GM10248 (cell line): ENCODE measurements at regions not wholly inside any gene's neighbourhood (a gene's known extent, or its start where the extent isn't known, plus 50 kb on each side); places are given as distances from the start of the nearest gene placed in this dataset.

Experiments used
- CTCF ChIA-PET: fragments of 300-600 bp; sonication (Branson Sonifier 250); formaldehyde crosslinking; extraction: SDS; loops from one replicate; lab custom pipeline; 2021; ENCODE audit warnings: antibody characterized with exemption; lab: Yijun Ruan, JAX
- POLR2A ChIA-PET: fragments of 350-650 bp; sonication (Branson Sonifier 250); formaldehyde crosslinking; extraction: SDS; loops from one replicate; lab custom pipeline; 2020; ENCODE audit warnings: antibody characterized with exemption; lab: Yijun Ruan, JAX
- DNase-seq: peaks from one replicate; pipeline ENCODE4 v3.0.0; 2012; ENCODE audit errors: extremely low spot score
- TF ChIP-seq, protein P1 (sequence below): IDR thresholded peaks from 2 replicates; pipeline ENCODE4 v1.5.1; 2012; ENCODE audit warnings: mild to moderate bottlenecking, low read depth; ENCODE audit errors: extremely low read depth, missing control alignments, control extremely low read depth

DNA sequence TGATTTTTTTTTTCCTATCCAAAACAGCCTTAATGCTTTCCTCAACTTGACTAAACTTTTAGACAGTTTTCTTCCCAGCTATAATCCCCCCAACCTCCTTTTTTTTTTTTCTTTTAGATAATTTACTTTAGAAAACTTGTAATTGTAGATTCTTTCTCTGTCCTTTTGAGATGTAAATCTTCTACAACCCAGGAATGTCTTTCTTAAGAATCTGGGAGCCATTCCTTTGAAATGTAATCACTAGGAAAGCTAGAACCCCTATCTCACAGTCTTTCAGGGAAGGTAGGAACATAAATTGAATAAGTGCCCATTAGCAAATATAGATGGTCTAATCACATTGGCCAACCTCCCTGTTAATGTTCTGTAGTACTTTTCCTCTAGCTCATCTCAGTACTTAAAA lies 285.4 kb downstream of the NUP35 start:
- TF ChIP-seq, protein P1, sequence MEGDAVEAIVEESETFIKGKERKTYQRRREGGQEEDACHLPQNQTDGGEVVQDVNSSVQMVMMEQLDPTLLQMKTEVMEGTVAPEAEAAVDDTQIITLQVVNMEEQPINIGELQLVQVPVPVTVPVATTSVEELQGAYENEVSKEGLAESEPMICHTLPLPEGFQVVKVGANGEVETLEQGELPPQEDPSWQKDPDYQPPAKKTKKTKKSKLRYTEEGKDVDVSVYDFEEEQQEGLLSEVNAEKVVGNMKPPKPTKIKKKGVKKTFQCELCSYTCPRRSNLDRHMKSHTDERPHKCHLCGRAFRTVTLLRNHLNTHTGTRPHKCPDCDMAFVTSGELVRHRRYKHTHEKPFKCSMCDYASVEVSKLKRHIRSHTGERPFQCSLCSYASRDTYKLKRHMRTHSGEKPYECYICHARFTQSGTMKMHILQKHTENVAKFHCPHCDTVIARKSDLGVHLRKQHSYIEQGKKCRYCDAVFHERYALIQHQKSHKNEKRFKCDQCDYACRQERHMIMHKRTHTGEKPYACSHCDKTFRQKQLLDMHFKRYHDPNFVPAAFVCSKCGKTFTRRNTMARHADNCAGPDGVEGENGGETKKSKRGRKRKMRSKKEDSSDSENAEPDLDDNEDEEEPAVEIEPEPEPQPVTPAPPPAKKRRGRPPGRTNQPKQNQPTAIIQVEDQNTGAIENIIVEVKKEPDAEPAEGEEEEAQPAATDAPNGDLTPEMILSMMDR = no peak
- no peak for DNase-seq
- ChIA-PET POLR2A (no interaction called here), CTCF (no interaction called here)

DNA sequence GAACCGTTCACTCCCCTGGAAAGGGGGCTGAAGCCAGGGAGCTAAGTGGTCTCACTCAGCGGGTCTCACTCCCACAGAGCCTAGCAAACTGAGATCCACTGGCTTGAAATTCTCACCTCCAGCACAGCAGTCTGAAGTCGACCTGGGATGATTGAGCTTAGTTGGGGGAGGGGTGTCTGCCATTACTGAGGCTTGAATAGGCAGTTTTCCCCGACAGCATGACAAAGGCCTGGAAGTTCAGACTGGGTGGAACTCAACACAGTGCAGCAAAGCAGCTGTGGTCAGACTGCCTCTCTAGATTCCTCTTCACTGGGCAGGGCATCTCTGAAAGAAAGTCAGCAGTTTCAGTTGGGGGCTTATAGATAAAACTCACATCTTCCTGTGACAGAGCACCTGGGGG lies 292.5 kb downstream of the NUP35 start:
- TF ChIP-seq, protein P1 = no peak
- POLR2A ChIA-PET = no interaction called here
- CTCF ChIA-PET = no interaction called here
- DNase-seq = no peak

DNA sequence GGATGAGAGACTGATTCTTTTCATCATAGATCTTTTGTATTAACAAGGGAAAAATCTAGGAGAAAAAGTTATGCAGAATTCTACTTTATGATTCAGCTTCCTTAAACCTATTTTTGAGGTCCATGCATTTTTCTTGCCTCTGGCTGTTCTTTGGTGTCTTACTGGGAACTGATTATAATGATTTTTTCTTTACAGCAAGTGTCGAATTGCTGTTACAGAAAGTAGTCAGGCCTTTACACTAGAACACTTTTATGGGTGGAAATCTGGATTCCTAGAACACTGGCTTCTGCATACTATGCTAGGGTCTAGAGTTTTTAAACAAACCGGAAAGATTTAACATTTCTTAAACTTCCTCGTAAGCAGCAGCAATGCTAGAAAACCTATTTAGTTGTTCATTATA lies 302.6 kb downstream of the NUP35 start:
- CTCF ChIA-PET = no interaction called here
- TF ChIP-seq, protein P1 = no peak
- POLR2A ChIA-PET = no interaction called here

DNA sequence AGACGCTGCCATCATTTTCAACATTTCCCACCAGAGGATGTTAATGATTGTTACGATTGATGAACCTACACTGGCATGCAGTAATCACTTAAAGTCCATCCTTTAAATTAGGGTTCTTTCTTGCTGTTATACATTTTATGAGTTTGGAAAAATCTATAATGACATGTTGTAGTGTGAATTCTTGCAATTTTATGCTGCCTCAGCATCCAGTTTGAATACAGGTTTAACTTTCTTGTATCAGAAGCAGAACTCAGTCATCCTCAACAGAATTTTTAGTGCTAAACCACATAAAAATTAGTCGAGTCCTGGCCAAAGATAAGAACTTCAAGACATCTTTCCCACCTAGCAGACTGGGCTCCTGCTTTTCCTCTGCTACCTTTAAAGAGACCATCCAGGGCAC lies 303.3 kb downstream of the NUP35 start:
- CTCF ChIA-PET = no interaction called here
- no peak for DNase-seq
- POLR2A ChIA-PET = no interaction called here
- TF ChIP-seq, protein P1 = no peak

More for the DNA sequence above, 302.6 kb downstream of the NUP35 start:
- DNase-seq = no peak

DNA sequence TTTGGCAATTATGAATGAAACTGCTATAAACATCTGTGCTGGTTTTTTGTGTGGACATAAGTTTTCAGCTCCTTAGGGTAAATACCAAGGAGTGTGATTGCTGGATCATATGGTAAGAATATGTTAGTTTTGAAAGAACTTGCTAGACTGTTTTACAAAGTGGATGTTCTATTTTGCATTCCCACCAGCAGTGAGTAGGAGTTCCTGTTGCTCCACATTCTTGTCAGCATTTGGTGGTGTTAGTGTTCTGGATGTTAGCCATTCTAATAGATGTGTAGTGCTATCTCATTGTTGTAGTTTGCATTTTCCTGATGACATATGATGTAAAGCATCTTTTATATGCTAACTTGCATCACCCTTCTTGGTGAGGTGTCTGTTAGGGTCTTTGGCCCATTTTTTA lies 304.6 kb downstream of the NUP35 start:
- ChIA-PET POLR2A (no interaction called here), CTCF (no interaction called here)
- TF ChIP-seq, protein P1 = no peak
- DNase-seq = no peak

DNA sequence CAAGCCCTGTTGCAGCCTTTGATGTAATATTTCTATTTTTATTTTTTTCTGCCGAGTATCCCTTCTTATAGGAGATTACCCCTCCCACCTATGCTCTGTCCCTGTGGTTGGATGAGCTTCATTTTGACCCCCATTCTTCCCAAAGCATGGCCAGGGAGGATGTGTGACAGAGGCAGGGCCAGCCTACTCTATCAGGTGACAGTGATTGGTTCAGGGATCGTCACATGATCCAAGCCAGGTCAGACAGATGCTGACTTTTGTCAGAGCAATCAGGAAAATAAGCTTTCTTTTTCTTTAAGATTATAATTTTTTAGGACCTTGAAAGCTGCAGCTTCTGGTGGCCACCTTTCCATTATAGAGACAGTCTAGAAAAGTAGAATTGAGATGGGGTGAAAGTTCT lies 314.3 kb downstream of the NUP35 start:
- ChIA-PET CTCF (interaction anchor here (0.7 to 1.4 kb wide), 2 partner anchors 8 to 20 kb away, joined by 3 read pairs; no protein-coding TSS in a partner anchor), POLR2A (no interaction called here)
- DNase-seq = no peak
- TF ChIP-seq, protein P1 = no peak

DNA sequence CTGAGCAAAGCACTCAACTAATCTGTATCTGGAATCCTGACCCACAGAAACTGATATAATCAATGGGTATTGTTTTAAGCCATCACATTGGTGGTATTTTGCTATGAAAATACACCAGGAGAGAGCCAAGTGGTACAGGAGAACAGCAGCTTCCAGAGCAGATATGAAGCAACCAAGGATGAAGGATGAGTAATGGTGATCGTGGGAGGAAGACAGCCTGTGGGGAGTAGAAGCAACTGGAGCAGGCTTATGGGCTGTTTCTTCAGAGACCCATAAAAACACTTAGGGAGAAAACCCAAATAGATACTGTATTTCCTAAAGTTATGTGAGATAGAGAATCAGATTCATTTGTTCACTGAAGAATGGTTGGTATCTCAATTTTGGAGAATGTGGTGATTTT lies 330.8 kb downstream of the NUP35 start:
- TF ChIP-seq, protein P1 = no peak
- POLR2A ChIA-PET = no interaction called here
- CTCF ChIA-PET = no interaction called here
- no peak for DNase-seq
